Stimulated activated memory B cell treated with anti-CD40 and anti-IgM and Interleukin-4, amounts not matched to agents 10 μg/mL and 1 μg/mL and 100 μg/mL, for 72 hours (primary cell): ENCODE measurements at regions not wholly inside any gene's neighbourhood (a gene's known extent, or its start where the extent isn't known, plus 50 kb on each side); places are given as distances from the start of the nearest gene placed in this dataset.
"Not testable (repeated sequence)": the region's sequence is repeated elsewhere in the genome, so short reads cannot be mapped to it uniquely, and the experiment has no call there.

ENCODE experiments used
- ATAC-seq: fragments of 150-1000 bp; cut with Tn5 transposase; 2 replicates; pipeline ENCODE4 v1.10.0; 2021
- H3K27ac Mint-ChIP-seq: one replicate; pipeline ENCODE4 v1.8.0; 2022; ENCODE audit warnings: mild to moderate bottlenecking, mixed read lengths
- H3K27me3 Mint-ChIP-seq: one replicate; pipeline ENCODE4 v1.8.0; 2022; ENCODE audit warnings: mixed read lengths
- H3K36me3 Mint-ChIP-seq: one replicate; pipeline ENCODE4 v1.8.0; 2022; ENCODE audit warnings: mixed read lengths
- H3K4me1 Mint-ChIP-seq: one replicate; pipeline ENCODE4 v1.8.0; 2022; ENCODE audit warnings: mixed read lengths
- H3K4me3 Mint-ChIP-seq: one replicate; pipeline ENCODE4 v1.8.0; 2022; ENCODE audit warnings: mild to moderate bottlenecking, moderate library complexity, mixed read lengths
- H3K9me3 Mint-ChIP-seq: one replicate; pipeline ENCODE4 v1.8.0; 2022; ENCODE audit warnings: mixed read lengths

- Mint-ChIP-seq H3K27me3 (no peaks in the 10 kb centered on the region), H3K4me1 (peaks cover 14% of the 10 kb centered on the region), H3K9me3 (no peaks in the 10 kb centered on the region), H3K27ac (no peak overlapping the region), H3K36me3 (no peaks in the 10 kb centered on the region), H3K4me3 (no peak overlapping the region)
- no peak for ATAC-seq
Observed at GRCh38 chr3:67201026-67201425, 202.9 kb downstream of the KBTBD8 start.

- no peaks in the 10 kb centered on the region for H3K27me3 Mint-ChIP-seq
- no peak for ATAC-seq
- no peaks in the 10 kb centered on the region for H3K9me3 Mint-ChIP-seq
- no peak overlapping the region for H3K27ac Mint-ChIP-seq
- H3K4me1 Mint-ChIP-seq, result peaks cover 14% of the 10 kb centered on the region
- no peaks in the 10 kb centered on the region for H3K36me3 Mint-ChIP-seq
- H3K4me3 Mint-ChIP-seq, result no peak overlapping the region
Observed at GRCh38 chr3:67202053-67202452, 203.9 kb downstream of the KBTBD8 start.

- peaks cover 14% of the 10 kb centered on the region for H3K4me1 Mint-ChIP-seq
- no peak overlapping the region for H3K4me3 Mint-ChIP-seq
- no peak for ATAC-seq
- no peak overlapping the region for H3K27ac Mint-ChIP-seq
- H3K9me3 Mint-ChIP-seq, result no peaks in the 10 kb centered on the region
- H3K27me3 Mint-ChIP-seq, result no peaks in the 10 kb centered on the region
- no peaks in the 10 kb centered on the region for H3K36me3 Mint-ChIP-seq
Observed at GRCh38 chr3:67204951-67205350, 206.8 kb downstream of the KBTBD8 start.

DNA sequence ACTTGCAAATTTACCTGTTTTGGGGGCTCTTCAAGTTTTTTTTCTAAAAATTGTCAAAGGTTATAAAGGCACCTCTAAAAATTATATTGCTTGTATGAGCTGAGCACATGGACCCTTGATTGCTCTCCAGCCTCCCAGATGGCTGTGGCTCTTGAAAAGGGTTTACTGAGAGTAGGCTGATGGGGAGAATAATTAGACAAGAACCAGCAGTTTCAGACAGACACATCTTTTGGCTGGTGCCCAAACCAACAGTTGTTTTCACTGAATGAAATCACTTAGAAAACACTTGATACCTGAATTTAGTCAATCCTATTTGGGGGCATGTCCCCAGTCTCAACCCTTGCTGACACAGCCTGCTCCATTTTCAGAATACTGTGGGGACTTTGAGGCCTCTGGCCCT lies 217.6 kb downstream of the KBTBD8 start:
- ATAC-seq, result no peak
- Mint-ChIP-seq H3K27ac (no peak overlapping the region), H3K27me3 (no peaks in the 10 kb centered on the region), H3K4me1 (no peaks in the 10 kb centered on the region), H3K36me3 (no peaks in the 10 kb centered on the region), H3K4me3 (no peak overlapping the region), H3K9me3 (no peaks in the 10 kb centered on the region)

DNA sequence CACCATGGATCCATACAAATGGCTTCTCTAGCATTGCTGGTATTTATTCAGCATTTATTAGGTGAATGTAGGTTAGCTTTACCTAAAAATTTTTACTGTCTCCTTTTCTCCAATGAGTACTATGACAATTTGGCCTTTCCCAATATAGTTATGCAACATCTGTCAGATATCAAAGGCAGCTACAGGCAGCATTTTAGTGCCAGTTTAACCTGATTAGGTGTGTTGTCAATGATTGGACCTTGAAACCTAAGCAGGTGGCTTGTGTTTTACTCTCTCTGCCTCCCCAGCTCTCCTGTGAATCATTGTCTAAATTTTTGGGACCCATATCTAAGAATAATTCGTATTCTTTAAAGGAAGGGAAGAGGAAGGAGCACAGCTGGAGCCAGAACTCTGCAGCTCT lies 228.9 kb downstream of the KBTBD8 start:
- Mint-ChIP-seq H3K27me3 (no peaks in the 10 kb centered on the region), H3K27ac (no peak overlapping the region), H3K4me3 (no peak overlapping the region), H3K4me1 (no peaks in the 10 kb centered on the region), H3K36me3 (no peaks in the 10 kb centered on the region), H3K9me3 (no peaks in the 10 kb centered on the region)
- ATAC-seq, result no peak

DNA sequence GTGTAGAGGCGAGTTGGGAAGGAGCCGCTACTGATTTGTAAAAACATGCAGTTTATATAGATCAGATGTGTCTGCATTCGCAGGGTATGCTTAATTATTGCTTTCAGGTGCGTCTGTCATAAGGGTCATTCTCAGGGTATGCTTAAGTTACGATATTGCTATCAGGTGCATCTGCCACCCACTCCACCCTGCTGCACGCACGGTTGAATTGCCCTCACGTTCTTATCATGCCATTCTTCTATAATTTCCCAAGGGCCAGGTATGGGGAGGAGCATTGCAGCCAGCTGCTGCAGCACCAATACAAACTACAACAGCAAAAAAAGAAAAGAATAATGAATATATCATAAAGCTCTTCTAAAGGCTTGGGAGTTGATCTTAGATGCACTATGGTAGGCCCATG lies 230.0 kb downstream of the KBTBD8 start:
- Mint-ChIP-seq H3K27ac (no peak overlapping the region), H3K4me3 (no peak overlapping the region), H3K4me1 (no peaks in the 10 kb centered on the region), H3K27me3 (no peaks in the 10 kb centered on the region), H3K36me3 (no peaks in the 10 kb centered on the region), H3K9me3 (no peaks in the 10 kb centered on the region)
- ATAC-seq, result no peak

DNA sequence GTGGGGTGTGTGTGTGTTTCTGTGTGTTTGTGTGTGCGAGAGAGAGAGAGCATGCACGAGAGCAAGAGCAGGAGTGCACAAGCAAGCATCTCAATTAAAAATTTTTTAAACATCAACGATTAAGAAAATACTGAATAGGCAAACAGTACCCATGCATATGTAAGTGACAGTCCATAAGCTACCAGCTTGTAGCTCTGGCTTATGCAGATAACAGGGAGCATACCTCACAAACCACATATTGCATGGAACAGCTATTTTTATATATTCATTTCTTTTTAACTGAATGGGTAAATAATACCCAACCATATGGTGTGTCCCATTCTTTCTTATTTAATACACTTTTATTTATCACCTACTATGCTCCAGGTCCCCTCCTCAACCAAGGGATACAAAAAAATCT lies 234.5 kb downstream of the KBTBD8 start:
- Mint-ChIP-seq H3K9me3 (no peaks in the 10 kb centered on the region), H3K27me3 (no peaks in the 10 kb centered on the region), H3K4me3 (no peak overlapping the region), H3K36me3 (no peaks in the 10 kb centered on the region), H3K4me1 (no peaks in the 10 kb centered on the region), H3K27ac (no peak overlapping the region)
- ATAC-seq, result no peak

- Mint-ChIP-seq H3K27ac (no peak overlapping the region), H3K9me3 (no peaks in the 10 kb centered on the region), H3K4me1 (no peaks in the 10 kb centered on the region), H3K27me3 (no peaks in the 10 kb centered on the region), H3K36me3 (no peaks in the 10 kb centered on the region), H3K4me3 (no peak overlapping the region)
- no peak for ATAC-seq
Observed at GRCh38 chr3:67239353-67239752, 241.2 kb downstream of the KBTBD8 start.

DNA sequence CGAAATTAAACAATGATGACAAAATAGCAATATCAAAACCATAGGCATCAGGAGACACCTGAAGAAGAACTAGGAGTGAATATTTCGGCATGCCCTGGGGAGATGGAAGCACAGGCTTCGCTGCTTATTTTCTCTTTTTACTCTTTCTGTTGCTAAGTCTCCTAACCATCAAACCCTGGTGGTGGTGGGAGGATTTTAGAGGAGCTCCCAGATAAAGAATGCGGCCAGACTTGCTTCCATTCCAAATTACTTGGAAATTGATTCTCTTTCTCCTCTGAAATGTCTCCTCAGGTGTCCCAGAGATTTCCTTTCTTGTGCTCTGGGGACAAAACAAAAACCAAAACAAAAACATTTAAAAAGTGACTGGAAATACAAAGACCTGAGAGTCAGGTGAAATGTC lies 243.0 kb downstream of the KBTBD8 start:
- no peaks in the 10 kb centered on the region for H3K9me3 Mint-ChIP-seq
- no peaks in the 10 kb centered on the region for H3K4me1 Mint-ChIP-seq
- H3K27ac Mint-ChIP-seq, result no peak overlapping the region
- no peak overlapping the region for H3K4me3 Mint-ChIP-seq
- no peaks in the 10 kb centered on the region for H3K36me3 Mint-ChIP-seq
- H3K27me3 Mint-ChIP-seq, result no peaks in the 10 kb centered on the region
- no peak for ATAC-seq

GRCh38 chr3:67244130-67244529 lies 246.0 kb downstream of the KBTBD8 start:
- no peak for ATAC-seq
- no peak overlapping the region for H3K27ac Mint-ChIP-seq
- no peaks in the 10 kb centered on the region for H3K27me3 Mint-ChIP-seq
- H3K4me3 Mint-ChIP-seq, result no peak overlapping the region
- H3K9me3 Mint-ChIP-seq, result no peaks in the 10 kb centered on the region
- H3K4me1 Mint-ChIP-seq, result no peaks in the 10 kb centered on the region
- no peaks in the 10 kb centered on the region for H3K36me3 Mint-ChIP-seq

DNA sequence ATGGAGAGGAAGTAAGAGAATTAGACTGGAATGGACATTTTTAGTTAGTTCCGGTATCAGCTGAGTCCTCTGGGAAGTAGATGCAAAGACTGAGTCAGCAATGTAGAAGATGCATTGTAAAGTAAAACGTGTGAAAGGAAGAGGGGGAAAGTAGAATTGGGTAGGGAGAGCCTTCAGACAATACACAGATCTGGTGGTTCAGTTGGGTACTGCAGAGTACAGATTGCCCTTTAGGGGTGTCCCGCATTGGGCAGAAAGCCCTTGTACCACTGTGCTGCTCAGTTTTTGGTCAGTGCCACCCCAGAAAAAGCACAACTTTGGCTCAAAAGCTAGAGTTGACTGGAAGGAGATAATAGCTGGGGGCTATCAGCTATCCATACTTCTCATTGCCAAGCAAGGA lies 247.4 kb downstream of the KBTBD8 start:
- no peak for ATAC-seq
- Mint-ChIP-seq H3K4me3 (no peak overlapping the region), H3K36me3 (no peaks in the 10 kb centered on the region), H3K4me1 (no peaks in the 10 kb centered on the region), H3K27me3 (no peaks in the 10 kb centered on the region), H3K9me3 (no peaks in the 10 kb centered on the region), H3K27ac (no peak overlapping the region)

- Mint-ChIP-seq H3K9me3 (peaks cover 3% of the 10 kb centered on the region), H3K27me3 (no peaks in the 10 kb centered on the region), H3K4me1 (no peaks in the 10 kb centered on the region), H3K36me3 (no peaks in the 10 kb centered on the region), H3K27ac (no peak overlapping the region), H3K4me3 (no peak overlapping the region)
- ATAC-seq, result no peak
Observed at GRCh38 chr3:67248726-67249125, 250.6 kb downstream of the KBTBD8 start.

DNA sequence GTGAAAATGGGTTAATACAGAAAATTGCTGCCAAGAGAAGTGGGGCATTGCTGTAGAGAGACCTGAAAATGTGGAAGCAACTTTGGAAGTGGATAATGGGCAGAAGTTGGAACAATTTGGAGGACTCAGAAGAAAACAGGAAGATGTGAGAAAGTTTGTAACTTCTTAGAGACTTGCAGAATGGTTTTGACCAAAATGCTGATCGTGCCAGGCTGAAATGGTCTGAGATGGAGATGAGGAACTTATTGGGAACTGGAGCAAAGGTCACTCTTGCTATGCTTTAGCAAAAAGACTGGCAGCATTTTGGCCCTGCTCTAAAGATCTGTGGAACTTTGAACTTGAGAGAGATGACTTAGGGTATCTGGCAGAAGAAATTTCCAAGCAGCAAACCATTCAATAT lies 254.8 kb downstream of the KBTBD8 start:
- not testable (repeated sequence) for H3K36me3 Mint-ChIP-seq, H3K27me3 Mint-ChIP-seq, H3K4me1 Mint-ChIP-seq, ATAC-seq, H3K4me3 Mint-ChIP-seq, H3K27ac Mint-ChIP-seq
- peaks cover 18% of the 10 kb centered on the region for H3K9me3 Mint-ChIP-seq

- H3K4me1 Mint-ChIP-seq, result no peaks in the 10 kb centered on the region
- H3K27ac Mint-ChIP-seq, result no peak overlapping the region
- ATAC-seq, result no peak
- peaks cover 4% of the 10 kb centered on the region for H3K9me3 Mint-ChIP-seq
- no peaks in the 10 kb centered on the region for H3K27me3 Mint-ChIP-seq
- H3K36me3 Mint-ChIP-seq, result no peaks in the 10 kb centered on the region
- no peak overlapping the region for H3K4me3 Mint-ChIP-seq
Observed at GRCh38 chr3:67278015-67278618, 280.0 kb downstream of the KBTBD8 start.

GRCh38 chr3:67286586-67286985 lies 288.5 kb downstream of the KBTBD8 start:
- no peak overlapping the region for H3K4me3 Mint-ChIP-seq
- H3K9me3 Mint-ChIP-seq, result peaks cover 4% of the 10 kb centered on the region
- H3K4me1 Mint-ChIP-seq, result peaks cover 28% of the 10 kb centered on the region
- no peaks in the 10 kb centered on the region for H3K36me3 Mint-ChIP-seq
- ATAC-seq, result no peak
- H3K27me3 Mint-ChIP-seq, result no peaks in the 10 kb centered on the region
- H3K27ac Mint-ChIP-seq, result no peak overlapping the region

DNA sequence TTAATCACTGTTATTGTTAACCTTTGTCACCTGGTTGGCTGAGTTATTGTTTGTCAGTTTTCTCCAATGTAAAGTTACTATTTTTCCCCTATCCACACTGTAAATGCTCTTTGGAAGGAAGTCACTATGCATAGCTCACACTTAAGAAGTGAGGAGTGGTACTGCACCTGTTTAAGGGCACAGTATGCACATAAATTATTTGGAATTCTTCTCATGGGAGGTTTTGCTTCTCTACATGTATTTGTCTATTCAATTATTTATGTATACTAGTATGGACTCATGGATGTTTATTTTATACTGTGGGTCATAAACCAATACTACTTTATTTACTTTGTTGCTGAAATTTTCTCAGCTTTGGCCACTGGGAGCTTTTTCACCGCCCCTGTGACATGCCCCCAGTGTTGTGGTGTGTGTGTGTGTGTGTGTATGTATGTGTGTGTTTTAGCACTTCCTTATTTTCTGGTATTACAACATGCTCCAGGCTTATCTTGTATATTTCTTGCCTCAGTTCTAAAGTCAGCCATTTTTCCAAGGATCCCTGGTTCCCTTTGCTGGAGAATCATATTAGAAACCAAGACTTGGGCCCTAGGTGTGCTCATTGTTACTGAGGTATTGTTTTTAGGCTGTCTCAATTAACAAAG lies 290.5 kb downstream of the KBTBD8 start:
- Mint-ChIP-seq H3K27me3 (no peaks in the 10 kb centered on the region), H3K4me3 (no peak overlapping the region), H3K27ac (no peak overlapping the region), H3K4me1 (peaks cover 38% of the 10 kb centered on the region), H3K9me3 (no peaks in the 10 kb centered on the region), H3K36me3 (no peaks in the 10 kb centered on the region)
- no peak for ATAC-seq
